Endothelial cell (in vitro differentiated cells): ENCODE measurements at regions not wholly inside any gene's neighbourhood (a gene's known extent, or its start where the extent isn't known, plus 50 kb on each side); places are given as distances from the start of the nearest gene placed in this dataset.

Source experiments
- DNase-seq: peaks from one replicate; pipeline ENCODE4 v3.0.0; 2021; ENCODE audit warnings: low spot score
- H3K27ac Mint-ChIP-seq: one replicate; pipeline ENCODE4 v1.8.0; 2021; ENCODE audit warnings: mixed read lengths, inconsistent platforms; ENCODE audit not compliant: unreplicated experiment
- H3K27me3 Mint-ChIP-seq: one replicate; pipeline ENCODE4 v1.8.0; 2021; ENCODE audit warnings: mild to moderate bottlenecking, moderate library complexity, mixed read lengths, inconsistent platforms; ENCODE audit not compliant: unreplicated experiment
- H3K36me3 Mint-ChIP-seq: one replicate; pipeline ENCODE4 v1.8.0; 2021; ENCODE audit warnings: mild to moderate bottlenecking, low read depth, mixed read lengths, inconsistent platforms; ENCODE audit not compliant: unreplicated experiment
- H3K4me1 Mint-ChIP-seq: one replicate; pipeline ENCODE4 v1.8.0; 2021; ENCODE audit warnings: mild to moderate bottlenecking, mixed read lengths, inconsistent platforms; ENCODE audit not compliant: unreplicated experiment
- H3K4me3 Mint-ChIP-seq: one replicate; pipeline ENCODE4 v1.8.0; 2021; ENCODE audit warnings: mild to moderate bottlenecking, mixed read lengths, inconsistent platforms; ENCODE audit not compliant: unreplicated experiment
- H3K9me3 Mint-ChIP-seq: one replicate; pipeline ENCODE4 v1.8.0; 2021; ENCODE audit warnings: mixed read lengths, inconsistent platforms; ENCODE audit not compliant: unreplicated experiment
- TF ChIP-seq, protein P1 (sequence below): fragments of 200-600 bp; sonication (generic); IDR thresholded peaks from one replicate; pipeline ENCODE4 v1.5.0; 2021; ENCODE audit warnings: antibody characterized with exemption; ENCODE audit not compliant: unreplicated experiment

DNA sequence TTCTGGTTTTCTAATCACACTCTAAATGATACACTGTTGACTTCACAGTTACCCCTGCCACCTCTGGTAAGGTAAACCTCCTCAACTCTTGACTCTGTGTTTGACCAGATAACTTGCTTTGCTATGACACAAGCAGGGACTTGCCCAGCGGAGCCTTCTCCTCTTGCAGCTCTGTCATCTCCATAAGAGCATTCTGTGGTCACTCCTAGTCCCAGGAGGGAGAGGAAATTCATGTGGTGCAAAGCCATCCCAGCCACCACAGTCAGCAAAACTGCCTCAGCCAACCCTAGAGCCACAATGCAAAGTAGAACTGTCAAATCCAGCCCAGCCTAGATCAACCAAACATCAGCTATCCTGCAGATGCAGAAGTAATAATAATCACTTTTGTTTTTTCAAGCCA is 144.7 kb upstream of the GADL1 start:
- H3K36me3 Mint-ChIP-seq, result no peaks in the 10 kb centered on the region
- TF ChIP-seq, protein P1, sequence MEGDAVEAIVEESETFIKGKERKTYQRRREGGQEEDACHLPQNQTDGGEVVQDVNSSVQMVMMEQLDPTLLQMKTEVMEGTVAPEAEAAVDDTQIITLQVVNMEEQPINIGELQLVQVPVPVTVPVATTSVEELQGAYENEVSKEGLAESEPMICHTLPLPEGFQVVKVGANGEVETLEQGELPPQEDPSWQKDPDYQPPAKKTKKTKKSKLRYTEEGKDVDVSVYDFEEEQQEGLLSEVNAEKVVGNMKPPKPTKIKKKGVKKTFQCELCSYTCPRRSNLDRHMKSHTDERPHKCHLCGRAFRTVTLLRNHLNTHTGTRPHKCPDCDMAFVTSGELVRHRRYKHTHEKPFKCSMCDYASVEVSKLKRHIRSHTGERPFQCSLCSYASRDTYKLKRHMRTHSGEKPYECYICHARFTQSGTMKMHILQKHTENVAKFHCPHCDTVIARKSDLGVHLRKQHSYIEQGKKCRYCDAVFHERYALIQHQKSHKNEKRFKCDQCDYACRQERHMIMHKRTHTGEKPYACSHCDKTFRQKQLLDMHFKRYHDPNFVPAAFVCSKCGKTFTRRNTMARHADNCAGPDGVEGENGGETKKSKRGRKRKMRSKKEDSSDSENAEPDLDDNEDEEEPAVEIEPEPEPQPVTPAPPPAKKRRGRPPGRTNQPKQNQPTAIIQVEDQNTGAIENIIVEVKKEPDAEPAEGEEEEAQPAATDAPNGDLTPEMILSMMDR, result no peak
- no peaks in the 10 kb centered on the region for H3K9me3 Mint-ChIP-seq
- H3K4me3 Mint-ChIP-seq, result no peak overlapping the region
- H3K4me1 Mint-ChIP-seq, result peaks cover 17% of the 10 kb centered on the region
- no peak for DNase-seq
- no peaks in the 10 kb centered on the region for H3K27me3 Mint-ChIP-seq
- no peak overlapping the region for H3K27ac Mint-ChIP-seq

DNA sequence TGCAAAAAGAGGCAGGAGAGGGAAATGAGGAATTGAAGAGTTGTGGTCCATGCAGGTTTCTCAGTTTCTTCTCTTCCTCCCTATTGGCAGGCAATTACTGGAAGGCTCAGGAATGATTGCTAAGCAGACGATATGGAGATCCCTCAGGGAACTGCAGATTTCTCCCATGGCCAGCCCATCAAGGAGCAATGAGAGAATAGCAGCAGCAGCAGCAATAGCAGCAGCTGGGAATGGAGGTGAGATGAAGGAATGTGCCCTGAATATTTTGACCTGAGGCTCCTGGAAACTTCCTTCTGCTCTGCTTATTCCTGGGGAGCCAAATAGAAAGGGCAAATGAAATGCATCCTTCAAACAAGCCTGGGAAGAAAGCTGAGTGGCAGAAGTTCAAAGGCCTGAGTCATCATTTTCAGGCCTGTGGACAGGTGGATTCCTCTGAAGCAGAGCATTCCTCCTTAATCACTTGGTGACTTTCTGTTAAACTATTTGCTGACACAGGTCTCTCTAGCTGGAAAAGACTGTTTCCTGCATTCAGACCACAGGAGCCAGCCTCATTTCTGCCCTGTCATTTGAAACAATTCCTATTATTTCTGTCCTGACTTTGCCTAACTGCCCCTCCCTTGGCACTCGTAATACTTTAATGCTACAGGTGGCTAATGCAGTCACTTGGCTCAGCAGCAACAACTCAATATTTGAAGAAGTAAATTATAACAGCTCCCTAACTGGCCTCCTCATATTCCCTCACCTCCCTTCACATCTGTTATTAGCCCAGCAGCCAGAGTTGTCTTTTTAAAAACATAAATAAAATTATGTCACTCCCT is 146.9 kb upstream of the GADL1 start:
- Mint-ChIP-seq H3K4me1 (peaks cover 14% of the 10 kb centered on the region), H3K9me3 (no peaks in the 10 kb centered on the region), H3K27me3 (no peaks in the 10 kb centered on the region), H3K27ac (no peak overlapping the region), H3K4me3 (no peak overlapping the region), H3K36me3 (no peaks in the 10 kb centered on the region)
- TF ChIP-seq, protein P1, result no peak
- no peak for DNase-seq

DNA sequence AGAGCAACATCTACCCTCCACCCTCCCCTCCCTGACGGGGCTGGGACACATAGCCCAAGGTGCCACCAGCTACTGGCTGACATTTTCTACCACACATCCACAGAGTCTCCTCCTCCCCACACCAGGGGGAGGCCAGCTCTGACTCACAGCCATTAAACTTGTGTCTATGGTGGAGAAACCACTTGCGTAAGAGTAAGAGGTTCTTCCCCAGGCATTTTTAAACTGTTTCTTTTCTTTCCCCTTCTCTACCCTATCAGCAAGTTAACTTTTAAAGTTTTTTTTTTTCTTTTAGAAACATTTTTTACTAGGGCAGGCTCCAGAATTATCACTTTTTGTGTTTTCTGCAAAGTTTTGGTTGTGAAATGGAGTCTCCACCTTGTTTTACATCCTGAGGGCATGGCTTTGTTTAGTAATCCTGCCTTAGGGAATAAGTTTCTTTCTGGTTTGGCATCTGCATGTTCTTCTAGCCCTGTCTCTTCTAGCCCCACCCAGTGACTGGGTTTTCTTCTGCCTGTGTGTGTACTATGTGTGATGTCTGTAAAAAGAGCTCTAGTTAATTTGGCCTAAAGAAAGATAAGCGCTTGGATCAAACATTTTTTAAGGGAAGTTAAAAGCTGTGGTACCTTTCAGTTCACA is 148.8 kb upstream of the GADL1 start:
- TF ChIP-seq, protein P1, result no peak
- Mint-ChIP-seq H3K27ac (no peak overlapping the region), H3K27me3 (no peaks in the 10 kb centered on the region), H3K4me3 (no peak overlapping the region), H3K9me3 (no peaks in the 10 kb centered on the region), H3K36me3 (no peaks in the 10 kb centered on the region), H3K4me1 (peaks cover 21% of the 10 kb centered on the region)
- DNase-seq, result no peak

DNA sequence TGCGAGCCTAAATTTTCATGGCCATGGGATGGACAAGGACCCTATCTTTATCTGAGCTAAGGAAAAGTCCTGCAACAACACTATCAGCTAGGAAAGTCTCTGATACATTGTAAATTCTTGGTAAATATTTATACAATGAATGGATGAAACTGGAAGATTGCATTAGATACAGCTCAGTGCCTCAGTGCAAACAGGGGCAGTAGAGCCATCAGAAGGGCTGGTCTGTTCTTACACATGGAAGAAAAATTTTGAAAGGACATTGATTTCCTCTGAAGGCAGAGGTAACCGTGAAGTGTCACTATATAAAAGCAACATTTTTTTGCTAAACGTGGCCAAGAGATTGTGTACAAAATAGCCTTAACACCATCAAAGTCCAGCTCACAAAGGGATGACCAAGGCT is 153.2 kb upstream of the GADL1 start:
- Mint-ChIP-seq H3K27me3 (no peaks in the 10 kb centered on the region), H3K9me3 (no peaks in the 10 kb centered on the region), H3K4me3 (no peak overlapping the region), H3K27ac (no peak overlapping the region), H3K4me1 (peaks cover 7% of the 10 kb centered on the region), H3K36me3 (no peaks in the 10 kb centered on the region)
- DNase-seq, result no peak
- TF ChIP-seq, protein P1, result no peak

DNA sequence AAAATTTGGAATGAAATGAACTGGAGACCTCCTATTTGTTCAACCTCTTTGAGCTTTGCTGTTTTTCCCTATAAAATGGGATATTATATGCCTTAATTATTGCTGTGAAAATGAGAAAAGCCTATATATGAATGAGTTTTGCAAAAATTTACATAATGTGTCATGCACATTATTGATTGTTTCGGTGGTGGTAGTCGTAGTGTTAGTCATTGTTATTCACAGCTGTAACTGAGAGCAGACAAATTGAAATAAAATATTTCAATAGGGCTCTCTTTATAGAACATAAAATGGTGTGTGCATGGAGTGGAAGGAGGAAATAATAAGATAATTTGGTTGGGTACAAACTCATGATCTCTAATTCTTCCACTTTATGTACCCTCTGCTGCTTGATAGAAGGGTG is 153.7 kb upstream of the GADL1 start:
- TF ChIP-seq, protein P1, result no peak
- Mint-ChIP-seq H3K4me1 (peaks cover 7% of the 10 kb centered on the region), H3K27me3 (no peaks in the 10 kb centered on the region), H3K4me3 (no peak overlapping the region), H3K9me3 (no peaks in the 10 kb centered on the region), H3K27ac (no peak overlapping the region), H3K36me3 (no peaks in the 10 kb centered on the region)
- no peak for DNase-seq
